ENCODE measurements at regions not wholly inside any gene's neighbourhood (a gene's known extent, or its start where the extent isn't known, plus 50 kb on each side); places are given as distances from the start of the nearest gene placed in this dataset.

DNA sequence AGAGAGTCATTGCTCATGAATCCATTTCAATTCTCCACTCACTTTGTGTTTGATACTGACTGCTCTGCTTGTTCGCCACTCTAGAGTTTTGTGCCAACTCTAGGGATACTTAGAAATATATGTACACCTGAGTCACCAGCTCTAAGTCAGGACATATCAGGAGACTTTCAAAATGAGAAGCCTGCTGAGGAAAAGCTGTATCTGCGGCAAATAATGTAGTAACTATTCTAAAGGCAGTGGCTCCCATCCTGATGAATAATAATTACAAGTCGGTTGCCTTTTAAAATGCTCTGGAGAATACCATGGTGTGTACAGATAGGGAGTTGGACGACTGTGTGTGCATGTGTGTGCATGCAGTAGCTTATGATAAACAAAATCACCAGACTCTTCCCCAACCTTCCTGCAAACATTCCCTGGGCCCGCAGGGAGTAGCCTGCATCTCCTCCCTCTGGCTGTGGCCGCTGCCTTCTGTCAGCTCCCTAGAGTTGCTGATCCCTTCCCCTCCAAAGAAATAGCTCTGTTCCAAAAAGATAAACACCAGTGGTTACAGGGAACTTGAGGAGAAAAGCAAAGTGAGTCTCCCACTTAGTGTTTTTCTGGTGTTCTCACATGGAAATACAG lies 346.3 kb upstream of the UMPS start:
- TF ChIP-seq, protein P1, sequence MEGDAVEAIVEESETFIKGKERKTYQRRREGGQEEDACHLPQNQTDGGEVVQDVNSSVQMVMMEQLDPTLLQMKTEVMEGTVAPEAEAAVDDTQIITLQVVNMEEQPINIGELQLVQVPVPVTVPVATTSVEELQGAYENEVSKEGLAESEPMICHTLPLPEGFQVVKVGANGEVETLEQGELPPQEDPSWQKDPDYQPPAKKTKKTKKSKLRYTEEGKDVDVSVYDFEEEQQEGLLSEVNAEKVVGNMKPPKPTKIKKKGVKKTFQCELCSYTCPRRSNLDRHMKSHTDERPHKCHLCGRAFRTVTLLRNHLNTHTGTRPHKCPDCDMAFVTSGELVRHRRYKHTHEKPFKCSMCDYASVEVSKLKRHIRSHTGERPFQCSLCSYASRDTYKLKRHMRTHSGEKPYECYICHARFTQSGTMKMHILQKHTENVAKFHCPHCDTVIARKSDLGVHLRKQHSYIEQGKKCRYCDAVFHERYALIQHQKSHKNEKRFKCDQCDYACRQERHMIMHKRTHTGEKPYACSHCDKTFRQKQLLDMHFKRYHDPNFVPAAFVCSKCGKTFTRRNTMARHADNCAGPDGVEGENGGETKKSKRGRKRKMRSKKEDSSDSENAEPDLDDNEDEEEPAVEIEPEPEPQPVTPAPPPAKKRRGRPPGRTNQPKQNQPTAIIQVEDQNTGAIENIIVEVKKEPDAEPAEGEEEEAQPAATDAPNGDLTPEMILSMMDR (conservative IDR thresholded peaks at IDR 0.05) = no peak
- H3K27ac ChIP-seq = no peak overlapping the region

- TF ChIP-seq, protein P1 (conservative IDR thresholded peaks at IDR 0.05) = no peak
- H3K27ac ChIP-seq = no peak overlapping the region
Observed at GRCh38 chr3:124384527-124384926, 345.7 kb upstream of the UMPS start.

GRCh38 chr3:124385996-124386395 lies 344.3 kb upstream of the UMPS start:
- H3K27ac ChIP-seq = no peak overlapping the region
- TF ChIP-seq, protein P1 (conservative IDR thresholded peaks at IDR 0.05) = no peak

DNA sequence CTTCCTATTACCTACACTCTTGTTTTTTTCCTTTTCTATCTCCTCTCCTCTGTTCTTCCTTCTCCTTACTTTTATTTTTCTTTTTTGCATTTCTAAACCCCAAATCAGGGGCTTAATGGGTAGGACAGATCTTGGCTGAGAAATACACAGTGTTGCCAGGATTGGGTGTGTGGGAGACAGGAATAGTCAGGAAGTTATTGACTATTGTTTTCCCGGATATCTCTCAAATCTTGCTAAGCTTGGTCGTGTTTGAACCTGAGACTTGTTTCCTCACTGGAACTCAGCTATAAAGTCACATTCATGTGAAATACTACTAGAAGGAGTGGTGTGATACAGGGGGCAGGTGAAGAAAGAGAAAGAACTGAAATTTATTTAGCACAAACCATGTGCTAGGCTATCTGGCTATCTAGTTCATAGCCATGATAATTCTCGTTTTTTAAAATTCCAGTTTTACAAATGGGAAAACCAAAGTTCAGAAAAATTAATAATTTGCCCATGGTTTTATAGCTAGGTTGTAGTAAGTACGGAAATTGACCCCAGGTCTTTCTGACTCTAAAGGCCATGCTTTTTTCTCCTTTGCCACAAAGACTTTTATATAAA lies 343.2 kb upstream of the UMPS start:
- TF ChIP-seq, protein P1 (conservative IDR thresholded peaks at IDR 0.05) = no peak
- no peak overlapping the region for H3K27ac ChIP-seq

DNA sequence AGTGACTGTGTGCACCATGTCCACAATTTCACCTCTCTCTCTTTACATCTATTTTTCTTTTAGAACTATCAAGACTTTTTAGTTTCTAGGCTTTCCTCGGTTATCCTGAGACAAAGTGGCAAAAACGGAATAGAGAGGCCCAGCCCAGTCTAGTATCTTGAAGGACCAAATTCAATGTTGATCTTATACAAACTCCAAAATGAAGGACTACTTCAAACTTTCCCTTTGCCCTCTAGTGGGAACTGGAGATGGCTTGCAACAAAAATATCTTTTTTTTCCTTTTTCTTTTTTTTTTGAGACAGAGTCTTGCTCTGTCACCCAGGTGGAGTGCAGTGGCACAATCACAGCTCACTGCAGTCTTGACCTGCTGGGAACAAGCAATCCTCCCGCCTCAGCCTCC lies 338.5 kb upstream of the UMPS start:
- H3K27ac ChIP-seq = no peak overlapping the region
- TF ChIP-seq, protein P1 (conservative IDR thresholded peaks at IDR 0.05) = no peak; the same call in 1 of the 2 replicates

DNA sequence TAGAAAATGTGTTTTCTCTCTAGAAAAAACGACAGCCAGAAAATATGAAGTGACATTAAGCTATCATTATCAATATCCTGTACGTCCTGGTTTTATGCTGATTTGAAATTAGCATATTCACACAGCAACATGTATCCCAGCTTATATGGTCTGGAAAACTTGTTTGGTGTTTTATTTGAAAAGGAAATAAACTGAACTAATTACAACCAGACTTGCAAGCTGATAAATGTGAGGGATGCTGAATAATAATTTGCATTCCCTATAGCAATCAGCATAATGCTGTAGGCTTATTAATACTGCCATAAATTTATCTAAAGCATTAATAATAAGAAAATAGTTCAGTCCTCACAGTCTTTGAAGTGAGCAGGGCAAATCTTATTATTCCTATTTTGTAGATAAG lies 336.9 kb upstream of the UMPS start:
- TF ChIP-seq, protein P1 (conservative IDR thresholded peaks at IDR 0.05) = no peak
- no peak overlapping the region for H3K27ac ChIP-seq

GRCh38 chr3:124395162-124395561 lies 335.1 kb upstream of the UMPS start:
- TF ChIP-seq, protein P1 (conservative IDR thresholded peaks at IDR 0.05) = no peak
- H3K27ac ChIP-seq = no peak overlapping the region
